ENCODE measurements at regions not wholly inside any gene's neighbourhood (a gene's known extent, or its start where the extent isn't known, plus 50 kb on each side); places are given as distances from the start of the nearest gene placed in this dataset.

DNA sequence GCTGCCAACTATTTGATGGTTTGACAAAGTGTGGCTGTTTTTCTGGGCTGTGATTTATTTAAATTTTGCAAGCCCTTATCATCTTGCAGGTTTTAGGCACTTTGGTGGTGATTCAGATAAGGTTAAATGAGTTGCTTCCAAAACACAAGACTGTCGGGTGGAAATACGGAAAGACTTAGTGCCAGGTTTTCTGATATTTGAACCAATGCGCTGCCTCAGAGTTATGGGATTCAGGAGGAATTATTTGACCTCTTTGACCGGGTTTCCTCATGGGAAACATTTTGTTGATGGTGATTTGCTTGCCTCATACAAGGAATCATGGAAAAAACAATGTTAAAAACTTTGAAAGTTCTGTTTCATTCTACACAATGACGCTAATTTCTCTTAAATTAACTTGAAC is 136.1 kb upstream of the MAP9 start:
- no peak overlapping the region for H3K4me3 Mint-ChIP-seq (ENCODE audit: unreplicated experiment)

DNA sequence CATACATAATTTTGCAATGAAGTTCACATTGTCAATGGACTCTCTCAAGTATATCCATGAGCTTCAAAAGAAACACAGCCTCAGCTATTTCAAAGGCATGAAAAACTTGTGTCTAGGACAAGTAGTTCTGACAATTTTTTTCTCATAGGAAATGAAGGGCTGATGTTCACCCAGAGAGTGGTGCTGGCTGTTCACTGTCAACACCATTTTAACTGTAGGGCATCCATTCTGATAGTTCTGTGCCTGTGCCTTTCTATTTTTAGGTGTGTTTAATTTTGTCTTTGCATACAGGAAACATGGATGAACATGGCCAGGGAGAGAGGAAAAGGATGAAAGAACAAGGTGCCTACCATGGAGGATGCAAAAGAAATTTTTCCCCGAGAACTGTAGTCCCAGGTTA is 135.3 kb upstream of the MAP9 start:
- TF ChIP-seq, protein P1, sequence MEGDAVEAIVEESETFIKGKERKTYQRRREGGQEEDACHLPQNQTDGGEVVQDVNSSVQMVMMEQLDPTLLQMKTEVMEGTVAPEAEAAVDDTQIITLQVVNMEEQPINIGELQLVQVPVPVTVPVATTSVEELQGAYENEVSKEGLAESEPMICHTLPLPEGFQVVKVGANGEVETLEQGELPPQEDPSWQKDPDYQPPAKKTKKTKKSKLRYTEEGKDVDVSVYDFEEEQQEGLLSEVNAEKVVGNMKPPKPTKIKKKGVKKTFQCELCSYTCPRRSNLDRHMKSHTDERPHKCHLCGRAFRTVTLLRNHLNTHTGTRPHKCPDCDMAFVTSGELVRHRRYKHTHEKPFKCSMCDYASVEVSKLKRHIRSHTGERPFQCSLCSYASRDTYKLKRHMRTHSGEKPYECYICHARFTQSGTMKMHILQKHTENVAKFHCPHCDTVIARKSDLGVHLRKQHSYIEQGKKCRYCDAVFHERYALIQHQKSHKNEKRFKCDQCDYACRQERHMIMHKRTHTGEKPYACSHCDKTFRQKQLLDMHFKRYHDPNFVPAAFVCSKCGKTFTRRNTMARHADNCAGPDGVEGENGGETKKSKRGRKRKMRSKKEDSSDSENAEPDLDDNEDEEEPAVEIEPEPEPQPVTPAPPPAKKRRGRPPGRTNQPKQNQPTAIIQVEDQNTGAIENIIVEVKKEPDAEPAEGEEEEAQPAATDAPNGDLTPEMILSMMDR (IDR thresholded peaks at IDR 0.05; ENCODE audit: unreplicated experiment): no peak
- BruUV-seq (replicated peaks): no TSS peak
- intact Hi-C loops (cut with micrococcal nuclease): no loop called here
- Mint-ChIP-seq H3K4me1 (ENCODE audit: insufficient read depth, unreplicated experiment) (no peaks in the 10 kb centered on the region), H3K4me3 (ENCODE audit: unreplicated experiment) (no peak overlapping the region), H3K36me3 (ENCODE audit: insufficient read depth, unreplicated experiment) (no peaks in the 10 kb centered on the region), H3K27me3 (ENCODE audit: insufficient read depth, unreplicated experiment) (no peaks in the 10 kb centered on the region), H3K27ac (ENCODE audit: low read depth, unreplicated experiment) (no peak overlapping the region), H3K9me3 (ENCODE audit: unreplicated experiment) (no peaks in the 10 kb centered on the region)
- ChIA-PET CTCF (no interaction called here), POLR2A (no interaction called here)
- DNase-seq (ENCODE audit: unreplicated experiment): no peak

More for the DNA sequence above, 136.1 kb upstream of the MAP9 start:
- Mint-ChIP-seq H3K27ac (ENCODE audit: low read depth, unreplicated experiment) (no peak overlapping the region), H3K4me1 (ENCODE audit: insufficient read depth, unreplicated experiment) (no peaks in the 10 kb centered on the region), H3K9me3 (ENCODE audit: unreplicated experiment) (no peaks in the 10 kb centered on the region), H3K27me3 (ENCODE audit: insufficient read depth, unreplicated experiment) (no peaks in the 10 kb centered on the region), H3K36me3 (ENCODE audit: insufficient read depth, unreplicated experiment) (no peaks in the 10 kb centered on the region)
- POLR2A ChIA-PET: no interaction called here
- intact Hi-C loops (cut with micrococcal nuclease): no loop called here
- CTCF ChIA-PET: no interaction called here
- TF ChIP-seq, protein P1 (IDR thresholded peaks at IDR 0.05; ENCODE audit: unreplicated experiment): no peak
- no peak for DNase-seq (ENCODE audit: unreplicated experiment)
- BruUV-seq (replicated peaks): no TSS peak

DNA sequence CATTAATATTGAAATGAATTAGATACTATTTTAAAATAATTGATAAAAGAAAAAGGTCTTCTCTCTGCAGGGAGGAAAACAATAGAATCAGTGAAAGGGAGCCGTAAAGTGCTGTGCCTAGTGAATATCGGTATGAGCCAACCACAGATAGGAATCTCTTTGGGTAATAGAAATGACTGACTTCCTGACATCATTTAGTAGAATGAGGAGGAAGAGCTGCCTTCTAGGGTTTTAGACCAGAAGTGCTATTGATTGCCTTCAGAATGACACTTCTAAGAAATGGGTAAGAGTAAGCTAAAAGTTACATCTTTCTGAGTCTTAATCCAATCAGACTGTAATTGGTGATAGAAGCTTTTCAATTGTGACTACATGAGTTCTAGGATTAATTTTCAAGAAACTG is 134.0 kb upstream of the MAP9 start:
- Mint-ChIP-seq H3K4me3 (ENCODE audit: unreplicated experiment) (no peak overlapping the region), H3K4me1 (ENCODE audit: insufficient read depth, unreplicated experiment) (no peaks in the 10 kb centered on the region), H3K27ac (ENCODE audit: low read depth, unreplicated experiment) (no peak overlapping the region), H3K27me3 (ENCODE audit: insufficient read depth, unreplicated experiment) (no peaks in the 10 kb centered on the region), H3K9me3 (ENCODE audit: unreplicated experiment) (no peaks in the 10 kb centered on the region), H3K36me3 (ENCODE audit: insufficient read depth, unreplicated experiment) (no peaks in the 10 kb centered on the region)
- no TSS peak for BruUV-seq (replicated peaks)
- DNase-seq (ENCODE audit: unreplicated experiment): no peak
- intact Hi-C loops (cut with micrococcal nuclease): no loop called here
- CTCF ChIA-PET: no interaction called here
- TF ChIP-seq, protein P1 (IDR thresholded peaks at IDR 0.05; ENCODE audit: unreplicated experiment): no peak
- POLR2A ChIA-PET: no interaction called here

DNA sequence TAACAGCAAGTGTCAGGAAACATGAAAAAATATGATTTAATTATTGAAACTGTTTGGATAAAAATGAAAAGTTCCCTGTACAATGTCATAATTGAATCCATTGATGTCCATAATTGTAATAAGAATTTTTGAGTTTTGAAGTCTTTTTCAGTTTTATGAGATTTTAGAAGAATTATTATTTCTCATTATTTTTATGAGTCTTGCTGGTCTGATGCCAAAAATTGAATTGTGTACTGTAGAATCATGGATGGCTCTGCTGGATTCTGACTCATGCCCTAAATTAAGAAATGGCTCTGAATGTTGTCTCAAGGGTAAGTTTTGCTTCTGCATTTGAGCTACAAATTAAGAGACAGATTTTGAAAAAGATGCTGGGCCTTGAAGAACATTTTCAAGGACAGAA is 132.8 kb upstream of the MAP9 start:
- H3K4me1 Mint-ChIP-seq (ENCODE audit: insufficient read depth, unreplicated experiment): no peaks in the 10 kb centered on the region
- ChIA-PET CTCF (interaction anchor here (0.7 kb wide), 1 partner anchor 109 kb away, joined by 3 read pairs; no protein-coding TSS in a partner anchor), POLR2A (no interaction called here)
- BruUV-seq (replicated peaks): no TSS peak
- H3K36me3 Mint-ChIP-seq (ENCODE audit: insufficient read depth, unreplicated experiment): no peaks in the 10 kb centered on the region
- H3K27ac Mint-ChIP-seq (ENCODE audit: low read depth, unreplicated experiment): no peak overlapping the region
- no peaks in the 10 kb centered on the region for H3K27me3 Mint-ChIP-seq (ENCODE audit: insufficient read depth, unreplicated experiment)
- DNase-seq (ENCODE audit: unreplicated experiment): peak; percentile 50
- intact Hi-C loops (cut with micrococcal nuclease): no loop called here
- TF ChIP-seq, protein P1 (IDR thresholded peaks at IDR 0.05; ENCODE audit: unreplicated experiment): no peak
- no peaks in the 10 kb centered on the region for H3K9me3 Mint-ChIP-seq (ENCODE audit: unreplicated experiment)
- no peak overlapping the region for H3K4me3 Mint-ChIP-seq (ENCODE audit: unreplicated experiment)

All from MCF 10A (cell line).